ENCODE measurements at regions not wholly inside any gene's neighbourhood (a gene's known extent, or its start where the extent isn't known, plus 50 kb on each side); places are given as distances from the start of the nearest gene placed in this dataset.

DNA sequence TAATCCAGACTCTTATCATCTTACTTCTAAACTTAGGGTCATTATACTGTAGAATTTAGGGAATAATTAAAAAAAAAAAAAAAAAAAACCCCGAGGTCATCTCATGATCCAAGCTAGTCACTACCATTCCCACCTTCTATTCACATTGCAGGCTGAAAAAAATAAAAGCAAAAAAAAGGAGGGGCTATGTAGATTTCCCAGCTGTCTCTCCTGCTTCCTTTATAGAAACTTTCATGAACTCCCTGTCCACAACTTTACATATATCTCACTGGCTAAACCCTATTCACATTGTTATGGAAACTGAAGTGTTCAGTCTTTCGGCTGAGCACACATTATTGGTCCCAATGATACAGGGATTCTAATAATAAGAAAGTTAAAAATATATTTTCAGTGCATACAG, 156.2 kb upstream of the TP63 start:
- TF ChIP-seq CTCF (IDR thresholded peaks at IDR 0.05): no peak
- no peak for TF ChIP-seq FOXP1 (CRISPR knock-in tag; IDR thresholded peaks at IDR 0.05; ENCODE audit: borderline replicate concordance)
- TF ChIP-seq NFE2L1 (CRISPR knock-in tag; IDR thresholded peaks at IDR 0.05): no peak

Measured in WTC11 (cell line).